HG03442 (cell line): ENCODE measurements at regions not wholly inside any gene's neighbourhood (a gene's known extent, or its start where the extent isn't known, plus 50 kb on each side); places are given as distances from the start of the nearest gene placed in this dataset.
"Not testable (repeated sequence)": the region's sequence is repeated elsewhere in the genome, so short reads cannot be mapped to it uniquely, and the experiment has no call there.

Experiments
- ATAC-seq: cut with Tn5 transposase; IDR thresholded peaks from one replicate; pipeline ENCODE4 v1.9.1; 2021; ENCODE audit warnings: mild to moderate bottlenecking, moderate library complexity; ENCODE audit not compliant: unreplicated experiment

DNA sequence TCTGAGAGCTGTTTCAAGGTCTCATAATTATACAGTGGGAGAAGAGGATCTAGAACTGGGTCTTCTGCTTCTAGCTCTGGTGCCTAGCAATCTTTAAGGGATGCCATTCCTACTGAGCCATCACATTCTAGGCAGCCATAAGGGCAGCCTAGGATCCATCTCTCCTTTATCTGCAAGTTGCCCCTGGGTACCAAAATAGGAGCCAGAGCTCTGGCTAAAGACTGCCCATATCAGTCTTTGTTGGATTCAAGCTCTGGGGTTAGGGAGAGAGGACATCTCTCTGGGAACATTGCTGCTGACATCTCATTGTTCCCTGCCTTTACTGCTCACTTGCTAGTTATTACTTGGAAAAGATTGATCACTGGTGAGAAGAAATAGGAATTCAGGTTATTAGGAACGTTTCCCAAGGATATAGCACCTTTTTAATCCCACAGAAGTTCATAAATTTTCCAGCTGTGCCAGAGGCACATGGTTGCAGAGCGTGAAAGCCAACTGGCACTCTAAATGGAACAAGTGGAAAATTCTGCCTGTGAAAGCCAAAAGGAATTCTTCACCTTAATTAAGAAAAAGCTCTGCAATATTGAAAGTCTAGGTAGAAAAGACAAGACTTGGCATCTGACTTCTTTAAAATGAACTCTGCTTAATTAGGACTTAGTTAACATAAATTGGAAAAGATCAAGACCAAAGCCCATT, 102.2 kb downstream of the CDC42EP3 start:
- no peak for ATAC-seq

DNA sequence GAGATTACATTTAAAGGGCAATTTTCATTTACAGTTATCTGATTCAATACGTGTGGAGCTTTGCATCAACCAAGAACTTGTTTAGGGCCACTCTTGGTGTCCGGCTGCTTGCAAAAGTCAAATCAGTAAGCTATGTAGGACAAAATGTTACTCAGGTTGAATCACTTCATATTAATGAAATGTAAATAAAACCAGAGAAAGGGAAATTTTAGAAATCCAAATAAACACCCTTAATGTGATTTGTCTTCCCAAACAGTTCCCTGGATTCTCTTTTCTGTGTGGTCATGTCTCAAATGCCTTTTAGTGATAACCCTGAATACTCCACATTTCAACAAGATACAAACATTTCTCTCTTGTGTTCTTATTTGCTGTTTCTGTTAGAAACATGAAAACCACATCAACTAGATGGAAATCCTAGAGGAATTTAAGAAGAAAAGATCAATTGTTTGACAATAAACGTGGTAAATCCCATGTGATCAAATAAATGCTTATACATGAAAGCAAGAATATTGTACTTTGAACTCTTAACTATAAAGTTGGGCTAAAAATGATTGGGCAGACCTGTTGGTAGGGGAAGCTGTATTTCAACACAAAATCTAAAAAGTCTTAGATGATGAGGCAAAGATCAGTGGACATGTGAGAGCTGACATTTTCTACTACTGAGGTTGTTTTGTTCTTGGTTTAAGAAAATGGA, 101.3 kb downstream of the CDC42EP3 start:
- ATAC-seq: no peak

DNA sequence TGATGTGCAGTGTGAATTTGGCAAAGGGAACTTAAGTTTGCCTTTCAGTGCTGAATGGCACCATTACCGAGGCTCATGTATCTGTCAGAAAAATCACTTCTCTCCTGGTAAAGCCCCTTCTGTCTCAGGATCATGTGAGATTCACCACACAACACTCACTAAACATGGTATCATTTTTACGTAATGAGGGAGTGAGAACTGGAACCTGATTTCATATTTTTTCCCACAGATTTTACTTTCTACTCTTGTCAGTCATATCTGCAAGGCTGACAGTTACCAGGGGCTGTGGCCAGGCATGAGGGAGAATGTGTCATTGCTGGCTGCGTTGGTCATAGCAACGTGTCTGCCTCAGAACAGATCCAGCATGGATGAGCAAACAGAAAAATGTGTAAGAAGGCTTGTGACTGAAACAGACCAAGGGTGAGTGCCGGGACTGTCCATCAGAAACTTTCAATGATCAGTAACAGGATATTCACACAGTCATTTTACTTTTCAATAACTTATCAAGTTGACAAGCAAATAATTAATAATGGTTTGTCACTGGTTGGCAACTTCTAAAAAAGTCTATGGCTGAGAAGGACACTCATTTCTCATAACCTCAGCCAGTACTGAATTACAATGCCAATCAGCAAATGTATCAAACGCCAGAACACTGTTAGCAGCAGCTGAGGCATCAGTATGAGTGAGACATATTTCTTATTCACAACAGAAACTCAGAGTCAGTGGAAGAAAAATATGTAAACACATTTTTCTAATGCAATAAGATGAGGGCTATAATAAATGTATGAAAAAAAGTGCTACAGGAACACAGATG, 100.5 kb downstream of the CDC42EP3 start:
- ATAC-seq: peak; percentile 90

DNA sequence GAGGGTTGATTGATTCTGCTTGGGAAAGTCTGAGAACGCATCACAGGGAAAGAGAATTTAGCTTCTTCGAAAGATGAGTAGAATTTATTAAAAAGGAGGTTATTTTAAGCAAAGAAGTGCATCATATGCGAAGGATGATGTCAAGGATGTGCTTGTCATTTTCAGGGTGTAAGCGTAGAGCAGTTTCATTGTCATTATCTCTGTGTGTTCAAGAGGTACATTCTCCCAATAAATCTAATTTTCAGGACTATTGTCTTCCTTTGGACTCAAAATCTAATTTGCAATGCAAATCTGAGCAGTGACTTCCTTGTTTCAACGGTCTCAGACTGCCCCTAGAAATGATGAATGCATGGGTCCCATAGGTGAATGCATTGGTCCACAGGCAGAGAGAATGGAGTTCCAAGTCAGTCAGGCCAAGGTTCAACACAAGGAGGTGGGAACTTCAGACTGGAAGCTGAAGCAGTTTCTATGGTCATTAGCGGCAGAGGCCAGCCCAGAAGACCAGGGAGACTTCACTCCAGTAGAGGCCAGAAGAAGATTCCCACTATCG, 99.8 kb downstream of the CDC42EP3 start:
- no peak for ATAC-seq

DNA sequence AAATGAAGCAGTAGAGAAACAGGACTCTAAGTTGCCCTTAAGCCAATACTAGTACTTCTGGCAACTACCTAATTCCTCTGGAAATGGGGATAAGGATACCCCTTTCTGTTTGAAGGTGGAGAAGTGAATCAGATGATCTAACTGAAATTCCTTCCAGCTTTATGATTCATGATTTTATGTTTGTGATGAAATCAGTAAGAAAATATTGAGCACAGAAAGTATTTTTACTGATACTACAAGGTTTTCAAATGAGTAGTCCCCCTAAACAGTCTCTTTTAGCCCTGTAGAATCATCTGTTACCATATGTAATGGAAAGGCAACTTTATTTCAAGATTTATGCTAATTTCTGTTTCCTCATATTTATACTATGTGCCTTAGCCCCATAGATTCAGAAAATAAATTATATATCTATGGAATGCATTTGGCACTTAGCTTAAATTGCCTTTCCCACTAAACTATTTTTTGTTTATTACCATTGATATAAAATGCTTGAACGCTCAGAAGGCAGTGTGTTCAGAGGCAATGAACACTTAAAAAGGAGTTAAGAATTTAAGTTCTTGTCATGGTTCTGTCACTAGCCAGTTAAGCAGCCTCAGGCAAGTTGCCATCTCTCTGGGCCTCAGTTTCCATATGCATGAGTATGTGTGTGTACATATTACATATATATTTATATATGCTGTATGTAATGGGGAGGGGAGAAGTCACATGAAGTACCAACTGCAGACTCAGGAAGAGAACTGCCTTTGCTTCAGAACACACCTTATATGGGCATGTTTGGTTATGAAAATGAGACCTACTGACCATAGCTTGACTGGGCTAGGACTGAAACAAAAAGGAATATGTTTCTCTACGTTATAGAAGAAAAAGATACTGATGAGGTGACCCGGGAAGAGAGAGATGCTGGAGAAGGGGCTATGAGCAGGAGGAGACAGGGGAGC, 97.7 kb downstream of the CDC42EP3 start:
- peak; percentile 48 for ATAC-seq

DNA sequence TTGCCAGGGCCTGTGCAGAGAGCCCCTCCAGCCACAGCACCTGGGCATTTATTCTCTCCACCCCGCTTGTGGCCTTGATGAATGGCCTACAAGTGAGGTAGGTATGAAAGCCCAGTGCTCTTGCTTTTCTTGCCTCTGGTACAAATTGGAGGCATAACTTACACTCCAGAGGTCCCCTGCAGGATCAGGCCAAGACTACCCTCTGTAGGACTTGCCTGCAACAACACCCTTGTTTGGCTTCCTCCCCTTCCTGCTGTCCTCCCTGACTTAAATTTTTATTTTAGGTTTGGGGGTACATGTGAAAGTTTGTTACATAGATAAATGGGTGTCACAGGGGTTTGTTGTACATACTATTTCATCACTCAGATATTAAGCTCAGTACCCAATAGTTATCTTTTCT, 95.7 kb downstream of the CDC42EP3 start:
- no peak for ATAC-seq

DNA sequence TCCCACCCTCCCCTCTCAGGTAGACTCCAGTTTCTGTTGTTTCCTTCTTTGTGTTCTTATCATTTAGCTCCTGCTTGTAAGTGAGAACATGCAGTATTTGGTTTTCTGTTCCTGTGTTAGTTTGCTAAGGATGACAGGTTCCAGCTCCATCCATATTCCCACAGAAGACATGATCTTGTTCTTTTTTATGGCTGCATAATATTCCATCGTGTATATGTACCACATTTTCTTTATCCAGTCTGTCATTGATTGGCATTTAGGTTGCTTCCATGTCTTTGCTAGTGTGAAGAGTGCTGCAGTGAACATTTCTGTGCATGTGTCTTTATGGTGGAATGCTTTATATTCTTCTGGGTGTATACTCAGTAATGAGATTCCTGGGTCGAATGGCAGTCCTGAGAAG, 95.2 kb downstream of the CDC42EP3 start:
- ATAC-seq: not testable (repeated sequence)

DNA sequence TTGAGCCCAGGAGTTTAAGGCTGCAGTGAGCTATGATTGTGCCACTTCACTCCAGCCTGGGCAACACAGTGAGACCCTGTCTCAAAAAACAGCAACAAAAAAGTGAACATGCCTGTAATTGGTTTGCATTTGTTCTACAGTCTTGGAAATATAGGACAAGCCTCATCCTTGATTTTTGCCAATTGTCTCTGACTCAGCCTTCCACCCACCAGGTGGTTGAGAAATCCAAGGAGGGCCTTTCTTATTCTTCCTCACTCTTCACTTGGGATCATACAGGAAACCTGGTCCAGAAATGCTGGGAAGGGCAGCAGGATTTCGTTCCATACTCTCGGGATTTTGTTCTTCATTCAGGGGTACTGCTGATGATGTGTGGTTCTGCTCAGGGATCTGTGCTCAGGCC, 94.6 kb downstream of the CDC42EP3 start:
- no peak for ATAC-seq

DNA sequence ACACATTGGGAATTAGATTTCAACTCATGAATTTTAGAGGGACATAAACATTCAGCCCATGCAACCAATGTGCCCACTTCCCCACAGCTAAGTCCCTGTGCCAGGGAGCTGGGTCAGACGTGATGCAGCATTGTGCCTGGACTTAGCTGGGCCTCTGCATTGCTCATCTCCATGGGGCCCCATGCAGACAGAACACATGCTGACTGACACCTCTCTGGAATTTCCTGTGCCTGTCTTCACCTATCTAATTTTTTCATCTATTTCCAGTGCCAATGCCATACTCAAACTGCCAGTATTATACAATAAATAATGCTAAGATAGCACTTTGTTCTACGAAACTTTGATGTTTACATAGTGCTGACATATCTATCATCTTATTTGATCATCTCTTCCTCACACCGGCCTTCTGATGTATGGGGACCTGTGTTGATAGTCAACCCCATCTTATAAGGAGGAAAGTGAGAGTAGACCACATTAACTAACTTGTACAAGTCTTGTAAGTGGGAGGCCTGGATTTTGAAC, 92.2 kb downstream of the CDC42EP3 start:
- no peak for ATAC-seq

DNA sequence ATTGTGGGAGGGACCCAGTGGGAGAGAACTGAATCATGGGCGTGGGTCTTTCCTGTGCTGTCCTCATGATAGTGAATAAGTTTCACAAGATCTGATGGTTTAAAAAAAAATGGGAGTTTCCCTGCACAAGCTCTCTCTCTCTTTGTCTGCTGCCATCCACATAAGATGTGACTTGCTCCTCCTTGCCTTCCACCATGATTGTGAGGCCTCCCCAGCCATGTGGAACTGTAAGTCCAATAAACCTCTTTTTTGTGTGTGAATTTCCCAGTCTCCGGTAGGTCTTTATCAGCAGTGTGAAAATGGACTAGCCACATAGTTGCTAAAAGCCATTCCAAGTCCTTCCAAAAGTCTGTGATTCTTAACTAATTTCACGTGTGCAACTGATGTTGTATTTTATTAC, 91.5 kb downstream of the CDC42EP3 start:
- ATAC-seq: not testable (repeated sequence)

DNA sequence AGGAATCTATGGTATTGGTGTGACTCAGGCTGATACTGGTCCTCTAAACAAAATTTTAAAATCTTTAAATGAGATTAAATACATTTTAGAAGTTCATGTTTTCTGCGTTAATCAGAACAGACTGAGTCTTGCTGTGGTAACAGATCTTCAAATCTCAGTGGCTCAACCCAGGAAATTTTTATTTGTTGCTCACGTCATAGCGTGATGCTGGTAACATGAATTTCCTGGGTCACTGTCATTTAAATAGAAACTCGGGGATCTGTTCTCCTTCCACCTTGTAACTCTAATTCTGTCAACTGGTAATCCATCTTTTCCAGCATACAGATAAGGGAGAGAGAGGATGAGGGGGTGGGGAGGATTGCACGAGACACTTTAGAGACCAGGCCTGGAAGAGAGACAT, 90.0 kb downstream of the CDC42EP3 start:
- no peak for ATAC-seq

DNA sequence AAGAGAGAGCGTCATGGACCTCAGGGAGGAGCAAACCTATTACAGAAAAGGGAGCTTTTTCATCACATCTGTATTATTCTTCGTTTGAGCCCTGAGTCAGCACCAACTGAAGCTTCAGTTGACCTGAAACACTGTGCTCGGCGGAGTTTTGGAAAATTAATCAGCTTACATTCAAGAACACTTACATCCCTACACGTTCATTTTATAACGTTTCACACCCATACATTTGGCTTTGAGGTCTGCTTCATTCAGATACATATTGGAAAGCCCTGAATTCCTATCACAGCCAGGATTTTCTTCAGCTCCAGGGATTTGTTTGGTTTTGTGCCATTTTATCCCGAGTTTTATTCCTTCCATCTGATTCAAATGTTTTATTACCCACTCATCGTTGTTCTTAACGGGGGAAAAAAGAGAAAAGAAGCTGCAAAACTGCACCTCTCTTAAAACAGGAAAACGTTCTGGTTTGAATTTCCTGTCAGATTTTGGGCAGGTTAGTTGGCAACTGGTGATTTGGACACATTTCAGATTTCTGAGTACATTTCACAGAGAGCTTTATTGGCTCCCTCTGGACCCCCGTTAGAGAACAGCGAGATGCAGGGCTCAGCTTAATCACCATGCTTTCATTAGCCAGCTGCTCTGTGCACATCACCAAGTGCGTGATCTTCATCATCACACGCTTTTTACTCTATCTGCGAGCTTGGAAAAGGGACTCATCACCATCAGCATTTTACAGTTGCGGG, 88.8 kb downstream of the CDC42EP3 start:
- no peak for ATAC-seq

DNA sequence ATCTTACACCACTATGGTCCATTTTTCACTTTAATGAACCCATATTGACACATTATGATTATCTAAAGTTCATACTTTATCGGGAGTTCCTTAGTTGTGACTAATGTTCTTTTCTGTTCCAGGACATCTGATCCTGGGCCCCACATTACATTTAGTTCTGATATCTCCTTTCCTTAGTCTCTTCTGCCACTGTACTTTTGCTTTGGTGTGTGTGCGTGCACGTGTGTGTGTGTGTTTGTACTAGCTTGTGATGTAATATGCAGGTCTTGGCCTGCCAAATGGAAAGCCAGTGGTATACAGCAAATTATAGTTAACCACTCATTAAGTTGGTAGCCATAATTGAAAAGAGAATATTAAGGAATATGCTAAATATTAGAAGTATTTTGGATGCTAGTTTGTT, 88.0 kb downstream of the CDC42EP3 start:
- no peak for ATAC-seq

DNA sequence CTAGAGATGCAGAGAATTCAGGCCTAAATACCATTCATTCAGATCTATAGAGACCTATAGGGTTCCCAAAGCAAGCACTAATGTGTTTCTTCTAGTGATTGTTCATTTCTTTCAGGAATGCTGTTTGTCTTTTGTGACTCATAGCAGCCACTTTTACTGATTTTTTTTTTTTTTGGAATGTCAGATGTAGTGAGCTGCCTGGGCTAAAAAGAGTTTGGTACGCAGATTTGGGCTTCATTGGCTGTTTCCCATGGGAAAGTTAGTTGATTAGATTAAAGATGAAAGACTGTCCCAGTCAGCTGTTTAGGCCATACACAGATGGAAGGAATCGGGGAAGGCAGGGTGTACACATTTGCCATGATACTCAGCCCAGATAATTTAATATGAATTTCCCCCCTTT, 87.6 kb downstream of the CDC42EP3 start:
- no peak for ATAC-seq

DNA sequence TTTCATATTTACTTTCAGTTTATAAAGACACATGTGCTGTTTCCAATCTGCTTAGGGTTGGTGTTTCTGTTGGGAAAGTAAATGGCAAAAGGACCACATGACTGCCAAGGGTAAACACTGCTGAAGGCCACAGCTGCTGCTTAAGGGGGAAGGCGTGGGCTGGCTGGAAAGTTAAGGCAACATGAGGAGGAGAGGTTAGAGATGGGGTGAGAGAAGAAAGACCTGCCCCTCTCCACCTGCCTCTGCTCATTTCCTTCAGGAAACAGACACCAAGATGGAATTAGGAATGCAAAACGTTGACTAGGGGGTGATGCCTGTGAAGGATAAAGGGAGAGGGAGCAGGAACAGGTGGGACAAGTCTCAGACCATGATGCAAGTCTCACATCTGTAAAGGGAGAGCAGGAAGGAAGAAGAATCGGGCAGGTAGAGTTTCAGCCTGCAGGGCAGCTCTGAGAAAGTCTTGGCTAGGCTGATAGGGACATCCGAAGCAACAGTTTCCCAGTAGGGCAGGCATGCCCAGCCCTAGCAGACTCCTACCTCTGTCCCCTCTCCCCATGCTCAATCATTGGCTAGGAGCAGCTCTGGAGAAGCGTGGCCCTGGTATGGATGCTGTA, 86.0 kb downstream of the CDC42EP3 start:
- peak; percentile 48 for ATAC-seq

DNA sequence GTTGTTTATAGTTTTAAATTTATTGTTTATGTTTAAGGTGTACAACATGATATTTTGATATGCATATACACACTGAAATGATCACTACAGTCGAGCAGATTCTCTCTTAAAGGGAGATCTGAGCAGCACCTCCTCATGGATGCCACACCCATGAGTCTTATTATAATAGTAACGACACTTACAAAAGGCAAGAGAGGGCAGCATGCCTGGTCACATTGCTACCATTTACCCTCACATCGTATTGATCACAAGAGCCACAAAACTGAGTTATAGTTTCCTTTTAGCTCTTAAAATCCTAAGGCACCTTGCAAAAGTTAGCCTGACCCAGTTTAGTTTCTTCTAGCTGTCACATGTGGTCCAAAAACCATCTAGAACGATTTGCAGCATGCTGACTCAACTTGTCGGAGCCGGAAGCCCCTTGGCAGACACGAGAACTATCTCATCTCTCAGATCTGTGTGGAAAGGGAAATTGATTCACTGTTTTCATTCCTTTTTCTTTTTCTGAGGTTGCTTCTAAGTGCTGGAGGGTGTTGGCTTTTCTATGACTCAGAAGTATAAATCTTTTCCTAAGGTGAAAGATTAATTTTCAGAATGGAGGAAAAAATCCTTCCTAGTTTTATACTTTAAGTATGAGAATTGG, 85.3 kb downstream of the CDC42EP3 start:
- ATAC-seq: peak; percentile 39

DNA sequence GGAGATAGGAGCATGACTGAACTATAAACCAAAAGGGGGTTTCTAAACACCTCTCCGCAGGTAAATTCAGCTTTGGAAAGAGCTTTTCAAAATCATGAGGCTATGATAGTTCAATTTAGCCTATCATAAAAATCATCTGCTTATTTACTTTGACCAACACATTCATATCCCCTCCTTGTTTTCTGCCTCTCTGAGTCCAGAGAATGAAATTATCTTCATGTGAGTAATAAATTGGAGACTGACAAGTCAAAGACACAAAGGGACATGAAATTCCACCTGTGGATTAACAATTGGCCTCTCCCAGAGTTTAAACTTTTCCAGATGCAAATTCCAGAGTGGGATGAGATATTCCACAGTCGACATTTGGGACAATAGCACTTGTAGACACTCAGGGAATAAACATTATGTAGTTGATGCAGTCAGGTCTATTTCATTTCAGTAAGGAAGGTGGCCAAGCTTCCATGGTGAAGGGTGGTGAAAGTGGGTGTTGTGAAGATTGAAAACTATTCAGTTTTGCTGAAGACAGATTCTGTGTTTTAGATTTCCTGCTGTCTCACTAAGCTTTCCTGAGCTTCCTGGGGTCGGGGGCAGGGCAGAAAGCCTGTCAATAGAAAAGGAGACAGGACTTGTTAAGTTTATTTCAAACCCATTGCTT, 84.7 kb downstream of the CDC42EP3 start:
- ATAC-seq: no peak

DNA sequence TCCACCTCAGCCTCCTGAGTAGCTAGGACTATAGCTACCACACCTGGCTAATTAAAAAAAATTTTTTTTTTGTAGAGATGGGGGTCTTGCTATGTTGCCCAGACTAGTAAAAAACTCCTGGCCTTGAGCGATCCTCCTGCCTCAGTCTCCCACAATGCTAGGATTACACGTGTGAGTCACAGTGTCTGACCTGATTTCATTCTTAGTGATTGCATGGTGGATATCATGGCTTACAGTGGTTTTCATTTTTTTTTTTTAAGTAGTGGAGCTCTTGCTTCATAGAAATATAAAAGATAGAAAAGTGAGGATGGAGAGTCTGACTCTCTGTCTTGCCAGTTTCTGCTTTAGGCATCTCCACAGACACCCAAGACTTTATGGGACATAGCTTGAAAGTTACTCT, 83.6 kb downstream of the CDC42EP3 start:
- no peak for ATAC-seq
